ENCODE measurements at regions not wholly inside any gene's neighbourhood (a gene's known extent, or its start where the extent isn't known, plus 50 kb on each side); places are given as distances from the start of the nearest gene placed in this dataset.

DNA sequence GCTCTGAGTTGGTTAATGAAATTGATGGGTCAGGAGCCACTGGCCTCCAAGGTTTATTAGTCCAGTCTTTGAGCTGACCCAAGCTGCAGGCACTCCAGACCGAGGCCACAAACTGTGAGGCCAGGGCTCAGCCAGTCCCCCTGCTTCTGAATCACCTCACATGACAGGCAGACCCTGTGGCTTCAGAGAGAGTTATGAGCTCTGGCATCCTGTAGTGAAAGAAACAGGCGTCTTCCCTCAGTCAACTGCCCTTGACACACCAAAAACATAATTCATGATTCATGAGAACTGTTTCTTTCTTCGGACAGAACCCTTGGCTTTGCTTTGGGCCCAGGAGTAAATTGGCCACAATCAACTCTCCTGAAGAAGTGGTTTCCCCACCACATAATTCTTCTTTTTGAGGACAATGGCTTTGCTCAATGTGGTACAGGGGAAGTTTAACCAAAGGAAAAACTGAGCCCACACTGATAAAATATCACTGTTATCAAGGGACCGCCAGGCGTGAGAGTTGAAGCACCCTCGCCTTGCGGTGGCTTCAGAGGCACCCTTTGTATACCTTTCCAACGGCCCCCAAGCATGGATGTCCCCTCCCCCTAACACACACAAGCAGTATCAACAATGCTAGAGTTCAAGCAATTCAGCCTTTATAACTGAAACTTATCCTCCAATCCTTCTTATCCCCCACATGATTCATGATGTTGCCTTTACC is 226.9 kb downstream of the CYRIA start:
- peaks cover 0 to 5% (median 0%) of the 10 kb centered on the region in 11 donors for H3K9me3 Mint-ChIP-seq
- H3K4me3 Mint-ChIP-seq = no peak overlapping the region
- ATAC-seq (peak; percentile 32), DNase-seq (no peak)
- no peak overlapping the region for H3K27ac Mint-ChIP-seq
- H3K27me3 Mint-ChIP-seq = peaks cover 7 to 39% (median 26%) of the 10 kb centered on the region in 5 donors
- Histone ChIP-seq H3K4me1 (ENCODE audit: control insufficient read depth in 2 of 2, insufficient read depth in 2 of 2, low read length in 2 of 2) (no peaks in the 10 kb centered on the region), H3K9me3 (ENCODE audit: control insufficient read depth in 2 of 3, low read length in 3 of 3) (no peaks in the 10 kb centered on the region), H3K4me3 (ENCODE audit: low read length) (no peak overlapping the region), H3K36me3 (ENCODE audit: control insufficient read depth in 2 of 3, insufficient read depth in 3 of 3, low read length in 3 of 3) (no peaks in the 10 kb centered on the region), H3K27me3 (ENCODE audit: control insufficient read depth in 2 of 2, insufficient read depth in 2 of 2, low read length in 2 of 2) (no peaks in the 10 kb centered on the region), H3K27ac (ENCODE audit: low read depth, low read length) (no peak overlapping the region)
- POLR2A ChIA-PET = no interaction called here
- H3K4me1 Mint-ChIP-seq = peaks cover 0 to 1% (median 0%) of the 10 kb centered on the region in 7 donors
- no peaks in the 10 kb centered on the region for H3K36me3 Mint-ChIP-seq
- CTCF ChIA-PET = no interaction called here
- intact Hi-C loops (cut with micrococcal nuclease) = no loop called here

- H3K9me3 Mint-ChIP-seq = peaks cover 0 to 5% (median 0%) of the 10 kb centered on the region in 11 donors
- no peak overlapping the region for H3K27ac Mint-ChIP-seq
- H3K4me3 Mint-ChIP-seq = no peak overlapping the region
- peaks cover 7 to 39% (median 26%) of the 10 kb centered on the region in 5 donors for H3K27me3 Mint-ChIP-seq
- no peak overlapping the region for H3K4me3 ChIP-seq (ENCODE audit: low read length)
- H3K27ac ChIP-seq (ENCODE audit: low read depth, low read length) = no peak overlapping the region
- H3K36me3 Mint-ChIP-seq = no peaks in the 10 kb centered on the region
- intact Hi-C loops (cut with micrococcal nuclease) = no loop called here
- no peaks in the 10 kb centered on the region for H3K4me1 ChIP-seq (ENCODE audit: control insufficient read depth in 2 of 2, insufficient read depth in 2 of 2, low read length in 2 of 2)
- H3K9me3 ChIP-seq (ENCODE audit: control insufficient read depth in 2 of 3, low read length in 3 of 3) = no peaks in the 10 kb centered on the region
- H3K36me3 ChIP-seq (ENCODE audit: control insufficient read depth in 2 of 3, insufficient read depth in 3 of 3, low read length in 3 of 3) = no peaks in the 10 kb centered on the region
- DNase-seq = no peak
- POLR2A ChIA-PET = no interaction called here
- peaks cover 0 to 1% (median 0%) of the 10 kb centered on the region in 7 donors for H3K4me1 Mint-ChIP-seq
- ATAC-seq = no peak
- no peaks in the 10 kb centered on the region for H3K27me3 ChIP-seq (ENCODE audit: control insufficient read depth in 2 of 2, insufficient read depth in 2 of 2, low read length in 2 of 2)
- CTCF ChIA-PET = no interaction called here
Observed at GRCh38 chr2:16437189-16437588, 228.4 kb downstream of the CYRIA start.

- ATAC-seq (no peak), DNase-seq (no peak)
- intact Hi-C loops (cut with micrococcal nuclease) = no loop called here
- Histone ChIP-seq H3K4me3 (ENCODE audit: low read length) (no peak overlapping the region), H3K4me1 (ENCODE audit: control insufficient read depth in 2 of 2, insufficient read depth in 2 of 2, low read length in 2 of 2) (no peaks in the 10 kb centered on the region), H3K36me3 (ENCODE audit: control insufficient read depth in 2 of 3, insufficient read depth in 3 of 3, low read length in 3 of 3) (no peaks in the 10 kb centered on the region), H3K9me3 (ENCODE audit: control insufficient read depth in 2 of 3, low read length in 3 of 3) (no peaks in the 10 kb centered on the region), H3K27me3 (ENCODE audit: control insufficient read depth in 2 of 2, insufficient read depth in 2 of 2, low read length in 2 of 2) (no peaks in the 10 kb centered on the region), H3K27ac (ENCODE audit: low read depth, low read length) (no peak overlapping the region)
- no peak overlapping the region for H3K4me3 Mint-ChIP-seq
- H3K27ac Mint-ChIP-seq = no peak overlapping the region
- CTCF ChIA-PET = no interaction called here
- peaks cover 0 to 4% (median 0%) of the 10 kb centered on the region in 5 donors for H3K36me3 Mint-ChIP-seq
- POLR2A ChIA-PET = no interaction called here
- peaks cover 0 to 4% (median 0%) of the 10 kb centered on the region in 11 donors for H3K9me3 Mint-ChIP-seq
- peaks cover 0 to 1% (median 0%) of the 10 kb centered on the region in 7 donors for H3K4me1 Mint-ChIP-seq
- peaks cover 6 to 42% (median 19%) of the 10 kb centered on the region in 5 donors for H3K27me3 Mint-ChIP-seq
Observed at GRCh38 chr2:16434393-16434792, 231.2 kb downstream of the CYRIA start.

GRCh38 chr2:16430846-16431245 is 234.8 kb downstream of the CYRIA start:
- POLR2A ChIA-PET = no interaction called here

GRCh38 chr2:16429431-16430145 is 236.0 kb downstream of the CYRIA start:
- no peaks in the 10 kb centered on the region for H3K27me3 ChIP-seq (ENCODE audit: control insufficient read depth in 2 of 2, insufficient read depth in 2 of 2, low read length in 2 of 2)
- H3K4me3 ChIP-seq (ENCODE audit: low read length) = no peak overlapping the region
- H3K4me1 Mint-ChIP-seq = no peaks in the 10 kb centered on the region
- ChIA-PET CTCF (no interaction called here), POLR2A (no interaction called here)
- H3K4me1 ChIP-seq (ENCODE audit: control insufficient read depth in 2 of 2, insufficient read depth in 2 of 2, low read length in 2 of 2) = no peaks in the 10 kb centered on the region
- H3K27ac Mint-ChIP-seq = no peak overlapping the region
- H3K36me3 Mint-ChIP-seq = peaks cover 0 to 4% (median 0%) of the 10 kb centered on the region in 5 donors
- ATAC-seq (no peak), DNase-seq (no peak)
- H3K9me3 Mint-ChIP-seq = peaks cover 0 to 4% (median 0%) of the 10 kb centered on the region in 11 donors
- no peaks in the 10 kb centered on the region for H3K36me3 ChIP-seq (ENCODE audit: control insufficient read depth in 2 of 3, insufficient read depth in 3 of 3, low read length in 3 of 3)
- no peaks in the 10 kb centered on the region for H3K9me3 ChIP-seq (ENCODE audit: control insufficient read depth in 2 of 3, low read length in 3 of 3)
- H3K27ac ChIP-seq (ENCODE audit: low read depth, low read length) = no peak overlapping the region
- no peak overlapping the region for H3K4me3 Mint-ChIP-seq
- intact Hi-C loops (cut with micrococcal nuclease) = no loop called here
- peaks cover 0 to 35% (median 6%) of the 10 kb centered on the region in 5 donors for H3K27me3 Mint-ChIP-seq

More at GRCh38 chr2:16430846-16431245, 234.8 kb downstream of the CYRIA start:
- no peak overlapping the region for H3K4me3 ChIP-seq (ENCODE audit: low read length)
- H3K27ac Mint-ChIP-seq = no peak overlapping the region
- ATAC-seq (no peak), DNase-seq (no peak)
- H3K27me3 ChIP-seq (ENCODE audit: control insufficient read depth in 2 of 2, insufficient read depth in 2 of 2, low read length in 2 of 2) = no peaks in the 10 kb centered on the region
- peaks cover 0 to 4% (median 0%) of the 10 kb centered on the region in 5 donors for H3K36me3 Mint-ChIP-seq
- peaks cover 0 to 4% (median 0%) of the 10 kb centered on the region in 11 donors for H3K9me3 Mint-ChIP-seq
- no peak overlapping the region for H3K27ac ChIP-seq (ENCODE audit: low read depth, low read length)
- H3K27me3 Mint-ChIP-seq = peaks cover 0 to 37% (median 6%) of the 10 kb centered on the region in 5 donors
- H3K4me3 Mint-ChIP-seq = no peak overlapping the region
- no peaks in the 10 kb centered on the region for H3K4me1 ChIP-seq (ENCODE audit: control insufficient read depth in 2 of 2, insufficient read depth in 2 of 2, low read length in 2 of 2)
- H3K36me3 ChIP-seq (ENCODE audit: control insufficient read depth in 2 of 3, insufficient read depth in 3 of 3, low read length in 3 of 3) = no peaks in the 10 kb centered on the region
- CTCF ChIA-PET = no interaction called here
- H3K4me1 Mint-ChIP-seq = no peaks in the 10 kb centered on the region
- intact Hi-C loops (cut with micrococcal nuclease) = no loop called here
- H3K9me3 ChIP-seq (ENCODE audit: control insufficient read depth in 2 of 3, low read length in 3 of 3) = no peaks in the 10 kb centered on the region

- Mint-ChIP-seq H3K9me3 (peaks cover 0 to 4% (median 0%) of the 10 kb centered on the region in 11 donors), H3K4me1 (no peaks in the 10 kb centered on the region), H3K27me3 (peaks cover 0 to 32% (median 6%) of the 10 kb centered on the region in 5 donors), H3K27ac (no peak overlapping the region), H3K4me3 (no peak overlapping the region), H3K36me3 (peaks cover 0 to 4% (median 0%) of the 10 kb centered on the region in 5 donors)
- POLR2A ChIA-PET = no interaction called here
- no peaks in the 10 kb centered on the region for H3K9me3 ChIP-seq (ENCODE audit: control insufficient read depth in 2 of 3, low read length in 3 of 3)
- no peaks in the 10 kb centered on the region for H3K27me3 ChIP-seq (ENCODE audit: control insufficient read depth in 2 of 2, insufficient read depth in 2 of 2, low read length in 2 of 2)
- H3K36me3 ChIP-seq (ENCODE audit: control insufficient read depth in 2 of 3, insufficient read depth in 3 of 3, low read length in 3 of 3) = no peaks in the 10 kb centered on the region
- CTCF ChIA-PET = no interaction called here
- no peak overlapping the region for H3K4me3 ChIP-seq (ENCODE audit: low read length)
- no peaks in the 10 kb centered on the region for H3K4me1 ChIP-seq (ENCODE audit: control insufficient read depth in 2 of 2, insufficient read depth in 2 of 2, low read length in 2 of 2)
- no peak overlapping the region for H3K27ac ChIP-seq (ENCODE audit: low read depth, low read length)
- DNase-seq = no peak
- ATAC-seq = no peak
- intact Hi-C loops (cut with micrococcal nuclease) = no loop called here
Observed at GRCh38 chr2:16429002-16429401, 236.6 kb downstream of the CYRIA start.

All from naive thymus-derived CD4-positive, alpha-beta T cell (primary cell).